BLaER1 (cell line): ENCODE measurements at regions not wholly inside any gene's neighbourhood (a gene's known extent, or its start where the extent isn't known, plus 50 kb on each side); places are given as distances from the start of the nearest gene placed in this dataset.
"Not testable (repeated sequence)": the region's sequence is repeated elsewhere in the genome, so short reads cannot be mapped to it uniquely, and the experiment has no call there.

ENCODE experiments used
- H3K27ac ChIP-seq: shearing (Covaris generic); formaldehyde crosslinking; 2 replicates; pipeline ENCODE4 v1.8.1; 2022
- H3K27me3 ChIP-seq: shearing (Covaris generic); formaldehyde crosslinking; 2 replicates; pipeline ENCODE4 v1.8.1; 2022
- H3K36me3 ChIP-seq: shearing (Covaris generic); formaldehyde crosslinking; 2 replicates; pipeline ENCODE4 v1.8.1; 2022
- H3K4me1 ChIP-seq: shearing (Covaris generic); formaldehyde crosslinking; 2 replicates; pipeline ENCODE4 v1.8.1; 2022
- H3K4me2 ChIP-seq: shearing (Covaris generic); formaldehyde crosslinking; 2 replicates; pipeline ENCODE4 v1.8.1; 2022
- H3K4me3 ChIP-seq: shearing (Covaris generic); formaldehyde crosslinking; 2 replicates; pipeline ENCODE4 v1.8.1; 2022
- H3K9ac ChIP-seq: shearing (Covaris generic); formaldehyde crosslinking; 2 replicates; pipeline ENCODE4 v1.8.1; 2022
- H3K9me3 ChIP-seq: shearing (Covaris generic); formaldehyde crosslinking; 2 replicates; pipeline ENCODE4 v1.8.1; 2022
- H4K20me1 ChIP-seq: shearing (Covaris generic); formaldehyde crosslinking; 2 replicates; pipeline ENCODE4 v1.8.1; 2022
- Cebpa-rat ChIP-seq: shearing (Covaris generic); IDR thresholded peaks from 2 replicates; pipeline ENCODE4 v1.8.1; 2022

- Histone ChIP-seq H3K27me3 (peaks cover 76% of the 10 kb centered on the region), H3K4me1 (no peaks in the 10 kb centered on the region), H3K27ac (no peak overlapping the region), H4K20me1 (no peaks in the 10 kb centered on the region), H3K9ac (no peak overlapping the region), H3K4me2 (no peak overlapping the region), H3K36me3 (no peaks in the 10 kb centered on the region), H3K4me3 (no peak overlapping the region), H3K9me3 (peaks cover 9% of the 10 kb centered on the region)
- no peak for TF ChIP-seq Cebpa-rat
Observed at GRCh38 chrX:42832764-42833549, 55.0 kb upstream of the PPP1R2C start.

GRCh38 chrX:42833550-42833940, 55.6 kb upstream of the PPP1R2C start:
- H3K36me3 ChIP-seq, H3K27ac ChIP-seq, H3K4me1 ChIP-seq, H3K9ac ChIP-seq, H4K20me1 ChIP-seq, H3K4me3 ChIP-seq, H3K9me3 ChIP-seq, H3K4me2 ChIP-seq: not testable (repeated sequence)
- H3K27me3 ChIP-seq: peaks cover 72% of the 10 kb centered on the region

- TF ChIP-seq Cebpa-rat: no peak
- no peaks in the 10 kb centered on the region for H4K20me1 ChIP-seq
- no peaks in the 10 kb centered on the region for H3K36me3 ChIP-seq
- H3K27me3 ChIP-seq: peaks cover 48% of the 10 kb centered on the region
- H3K9ac ChIP-seq: no peak overlapping the region
- no peaks in the 10 kb centered on the region for H3K9me3 ChIP-seq
- H3K4me1 ChIP-seq: no peaks in the 10 kb centered on the region
- H3K4me2 ChIP-seq: no peak overlapping the region
- no peak overlapping the region for H3K27ac ChIP-seq
- H3K4me3 ChIP-seq: no peak overlapping the region
Observed at GRCh38 chrX:42837101-42837726, 59.3 kb upstream of the PPP1R2C start.

GRCh38 chrX:42837747-42838146, 59.8 kb upstream of the PPP1R2C start:
- H3K4me1 ChIP-seq: no peaks in the 10 kb centered on the region
- H3K27ac ChIP-seq: no peak overlapping the region
- peaks cover 42% of the 10 kb centered on the region for H3K27me3 ChIP-seq
- no peaks in the 10 kb centered on the region for H3K36me3 ChIP-seq
- no peak for TF ChIP-seq Cebpa-rat
- no peaks in the 10 kb centered on the region for H3K9me3 ChIP-seq
- H4K20me1 ChIP-seq: no peaks in the 10 kb centered on the region
- H3K4me2 ChIP-seq: no peak overlapping the region
- no peak overlapping the region for H3K4me3 ChIP-seq
- H3K9ac ChIP-seq: no peak overlapping the region

GRCh38 chrX:42839632-42840031, 61.7 kb upstream of the PPP1R2C start:
- Histone ChIP-seq H3K9me3 (no peaks in the 10 kb centered on the region), H4K20me1 (no peaks in the 10 kb centered on the region), H3K4me3 (no peak overlapping the region), H3K36me3 (no peaks in the 10 kb centered on the region), H3K27ac (no peak overlapping the region), H3K27me3 (peaks cover 37% of the 10 kb centered on the region), H3K9ac (no peak overlapping the region), H3K4me1 (no peaks in the 10 kb centered on the region), H3K4me2 (no peak overlapping the region)
- no peak for TF ChIP-seq Cebpa-rat

- H4K20me1 ChIP-seq: no peaks in the 10 kb centered on the region
- H3K4me3 ChIP-seq: no peak overlapping the region
- no peaks in the 10 kb centered on the region for H3K4me1 ChIP-seq
- peaks cover 12% of the 10 kb centered on the region for H3K9me3 ChIP-seq
- no peak for TF ChIP-seq Cebpa-rat
- H3K36me3 ChIP-seq: no peaks in the 10 kb centered on the region
- H3K9ac ChIP-seq: no peak overlapping the region
- no peak overlapping the region for H3K4me2 ChIP-seq
- H3K27me3 ChIP-seq: peaks cover 51% of the 10 kb centered on the region
- no peak overlapping the region for H3K27ac ChIP-seq
Observed at GRCh38 chrX:42846741-42847140, 68.8 kb upstream of the PPP1R2C start.

GRCh38 chrX:42855259-42855658, 77.3 kb upstream of the PPP1R2C start:
- Histone ChIP-seq H3K4me1 (no peaks in the 10 kb centered on the region), H3K36me3 (no peaks in the 10 kb centered on the region), H3K9me3 (no peaks in the 10 kb centered on the region), H4K20me1 (no peaks in the 10 kb centered on the region), H3K4me2 (no peak overlapping the region), H3K4me3 (no peak overlapping the region), H3K9ac (no peak overlapping the region), H3K27ac (no peak overlapping the region), H3K27me3 (peaks cover 73% of the 10 kb centered on the region)
- TF ChIP-seq Cebpa-rat: no peak

- Histone ChIP-seq H3K4me1 (no peaks in the 10 kb centered on the region), H4K20me1 (no peaks in the 10 kb centered on the region), H3K9ac (no peak overlapping the region), H3K4me3 (no peak overlapping the region), H3K9me3 (no peaks in the 10 kb centered on the region), H3K27ac (no peak overlapping the region), H3K4me2 (no peak overlapping the region), H3K36me3 (no peaks in the 10 kb centered on the region), H3K27me3 (peaks cover 87% of the 10 kb centered on the region)
- TF ChIP-seq Cebpa-rat: no peak
Observed at GRCh38 chrX:42857766-42858165, 79.8 kb upstream of the PPP1R2C start.

GRCh38 chrX:42869011-42869410, 91.0 kb upstream of the PPP1R2C start:
- Histone ChIP-seq H3K4me2 (no peak overlapping the region), H3K36me3 (no peaks in the 10 kb centered on the region), H3K27ac (no peak overlapping the region), H3K4me1 (no peaks in the 10 kb centered on the region), H3K27me3 (peaks cover 67% of the 10 kb centered on the region), H3K9me3 (no peaks in the 10 kb centered on the region), H3K4me3 (no peak overlapping the region), H4K20me1 (no peaks in the 10 kb centered on the region; the same call in 1 of the 2 replicates), H3K9ac (no peak overlapping the region)
- TF ChIP-seq Cebpa-rat: no peak

GRCh38 chrX:42869659-42870476, 91.9 kb upstream of the PPP1R2C start:
- Histone ChIP-seq H3K4me1 (no peaks in the 10 kb centered on the region), H3K4me2 (no peak overlapping the region), H4K20me1 (no peaks in the 10 kb centered on the region; the same call in 1 of the 2 replicates), H3K4me3 (no peak overlapping the region), H3K9me3 (no peaks in the 10 kb centered on the region), H3K27ac (no peak overlapping the region), H3K36me3 (no peaks in the 10 kb centered on the region), H3K27me3 (peaks cover 61% of the 10 kb centered on the region), H3K9ac (no peak overlapping the region)
- TF ChIP-seq Cebpa-rat: no peak
